ENCODE measurements at regions not wholly inside any gene's neighbourhood (a gene's known extent, or its start where the extent isn't known, plus 50 kb on each side); places are given as distances from the start of the nearest gene placed in this dataset.
"Not testable (repeated sequence)": the region's sequence is repeated elsewhere in the genome, so short reads cannot be mapped to it uniquely, and the experiment has no call there.

GRCh38 chr2:89821455-89821945 is 1130.0 kb downstream of the RPIA start:
- no peak overlapping the region for H3K9ac ChIP-seq (ENCODE audit: low read depth, low read length, poor library complexity, severe bottlenecking)
- TF ChIP-seq EZH2phosphoT487 (IDR thresholded peaks at IDR 0.05; ENCODE audit: borderline replicate concordance) (no peak), CTCF (conservative IDR thresholded peaks at IDR 0.05; ENCODE audit: low read length) (no peak)

GRCh38 chr2:89822342-89822741 is 1130.9 kb downstream of the RPIA start:
- H3F3A ChIP-seq (ENCODE audit: low read depth); H2AFZ ChIP-seq (ENCODE audit: low read length); H3K9ac ChIP-seq (ENCODE audit: low read depth, low read length, poor library complexity, severe bottlenecking); H3K36me3 ChIP-seq (ENCODE audit: insufficient read depth, low read length); H3K79me2 ChIP-seq (ENCODE audit: insufficient read depth, low read length); H4K20me1 ChIP-seq (ENCODE audit: insufficient read depth, low read length, poor library complexity, severe bottlenecking); H3K27me3 ChIP-seq (ENCODE audit: insufficient read depth, low read length, poor library complexity, severe bottlenecking); H3K4me2 ChIP-seq (ENCODE audit: low read depth, low read length, poor library complexity, severe bottlenecking); H3K9me2 ChIP-seq (replicated peaks; ENCODE audit: low read depth, low read length); H3K4me3 ChIP-seq (ENCODE audit: low read length, poor library complexity, severe bottlenecking); H3K4me1 ChIP-seq (ENCODE audit: insufficient read depth, low read length, poor library complexity, severe bottlenecking): not testable (repeated sequence)
- H3K9me3 ChIP-seq (ENCODE audit: insufficient read depth, low read depth, low read length), result peaks cover 89% of the 10 kb centered on the region

More at GRCh38 chr2:89821455-89821945, 1130.0 kb downstream of the RPIA start:
- Histone ChIP-seq H3K9me3 (ENCODE audit: insufficient read depth, low read depth, low read length) (peaks cover 84% of the 10 kb centered on the region), H4K20me1 (ENCODE audit: insufficient read depth, low read length, poor library complexity, severe bottlenecking) (no peaks in the 10 kb centered on the region), H3K36me3 (ENCODE audit: insufficient read depth, low read length) (no peaks in the 10 kb centered on the region), H3K9me2 (replicated peaks; ENCODE audit: low read depth, low read length) (no peaks in the 10 kb centered on the region), H3K4me1 (ENCODE audit: insufficient read depth, low read length, poor library complexity, severe bottlenecking) (no peaks in the 10 kb centered on the region), H3F3A (ENCODE audit: low read depth) (no peaks in the 10 kb centered on the region), H3K4me3 (ENCODE audit: low read length, poor library complexity, severe bottlenecking) (no peak overlapping the region), H3K4me2 (ENCODE audit: low read depth, low read length, poor library complexity, severe bottlenecking) (no peak overlapping the region), H3K79me2 (ENCODE audit: insufficient read depth, low read length) (no peaks in the 10 kb centered on the region), H2AFZ (ENCODE audit: low read length) (no peak overlapping the region), H3K27me3 (ENCODE audit: insufficient read depth, low read length, poor library complexity, severe bottlenecking) (no peaks in the 10 kb centered on the region)

GRCh38 chr2:89823556-89823955 is 1132.1 kb downstream of the RPIA start:
- no peak overlapping the region for H3K4me3 ChIP-seq (ENCODE audit: low read length, poor library complexity, severe bottlenecking)
- no peaks in the 10 kb centered on the region for H3F3A ChIP-seq (ENCODE audit: low read depth)
- H2AFZ ChIP-seq (ENCODE audit: low read length), result no peak overlapping the region
- TF ChIP-seq EZH2phosphoT487 (IDR thresholded peaks at IDR 0.05; ENCODE audit: borderline replicate concordance) (no peak), CTCF (conservative IDR thresholded peaks at IDR 0.05; ENCODE audit: low read length) (no peak)
- no peaks in the 10 kb centered on the region for H3K79me2 ChIP-seq (ENCODE audit: insufficient read depth, low read length)
- no peaks in the 10 kb centered on the region for H3K27me3 ChIP-seq (ENCODE audit: insufficient read depth, low read length, poor library complexity, severe bottlenecking)
- H3K36me3 ChIP-seq (ENCODE audit: insufficient read depth, low read length), result no peaks in the 10 kb centered on the region
- H3K9ac ChIP-seq (ENCODE audit: low read depth, low read length, poor library complexity, severe bottlenecking), result no peak overlapping the region
- peaks cover 79% of the 10 kb centered on the region for H3K9me3 ChIP-seq (ENCODE audit: insufficient read depth, low read depth, low read length)
- no peaks in the 10 kb centered on the region for H4K20me1 ChIP-seq (ENCODE audit: insufficient read depth, low read length, poor library complexity, severe bottlenecking)
- H3K4me2 ChIP-seq (ENCODE audit: low read depth, low read length, poor library complexity, severe bottlenecking), result no peak overlapping the region
- no peaks in the 10 kb centered on the region for H3K9me2 ChIP-seq (replicated peaks; ENCODE audit: low read depth, low read length)
- H3K4me1 ChIP-seq (ENCODE audit: insufficient read depth, low read length, poor library complexity, severe bottlenecking), result no peaks in the 10 kb centered on the region

- Histone ChIP-seq H3F3A (ENCODE audit: low read depth) (no peaks in the 10 kb centered on the region), H3K79me2 (ENCODE audit: insufficient read depth, low read length) (no peaks in the 10 kb centered on the region), H3K9me2 (replicated peaks; ENCODE audit: low read depth, low read length) (no peaks in the 10 kb centered on the region), H2AFZ (ENCODE audit: low read length) (no peak overlapping the region), H3K4me1 (ENCODE audit: insufficient read depth, low read length, poor library complexity, severe bottlenecking) (no peaks in the 10 kb centered on the region), H4K20me1 (ENCODE audit: insufficient read depth, low read length, poor library complexity, severe bottlenecking) (no peaks in the 10 kb centered on the region), H3K9me3 (ENCODE audit: insufficient read depth, low read depth, low read length) (peaks cover 64% of the 10 kb centered on the region), H3K4me2 (ENCODE audit: low read depth, low read length, poor library complexity, severe bottlenecking) (no peak overlapping the region), H3K36me3 (ENCODE audit: insufficient read depth, low read length) (no peaks in the 10 kb centered on the region), H3K4me3 (ENCODE audit: low read length, poor library complexity, severe bottlenecking) (no peak overlapping the region), H3K27me3 (ENCODE audit: insufficient read depth, low read length, poor library complexity, severe bottlenecking) (no peaks in the 10 kb centered on the region), H3K9ac (ENCODE audit: low read depth, low read length, poor library complexity, severe bottlenecking) (no peak overlapping the region)
- TF ChIP-seq EZH2phosphoT487 (IDR thresholded peaks at IDR 0.05; ENCODE audit: borderline replicate concordance), result no peak
- no peak for TF ChIP-seq CTCF (conservative IDR thresholded peaks at IDR 0.05; ENCODE audit: low read length)
These were observed 1133.6 kb downstream of the RPIA start for GRCh38 chr2:89825034-89825433.

- not testable (repeated sequence) for H3K36me3 ChIP-seq (ENCODE audit: insufficient read depth, low read length); H3K27me3 ChIP-seq (ENCODE audit: insufficient read depth, low read length, poor library complexity, severe bottlenecking); H3K9ac ChIP-seq (ENCODE audit: low read depth, low read length, poor library complexity, severe bottlenecking); H3K4me3 ChIP-seq (ENCODE audit: low read length, poor library complexity, severe bottlenecking); H3K79me2 ChIP-seq (ENCODE audit: insufficient read depth, low read length); H3F3A ChIP-seq (ENCODE audit: low read depth); H3K4me2 ChIP-seq (ENCODE audit: low read depth, low read length, poor library complexity, severe bottlenecking); H3K4me1 ChIP-seq (ENCODE audit: insufficient read depth, low read length, poor library complexity, severe bottlenecking); H2AFZ ChIP-seq (ENCODE audit: low read length); H4K20me1 ChIP-seq (ENCODE audit: insufficient read depth, low read length, poor library complexity, severe bottlenecking); H3K9me2 ChIP-seq (replicated peaks; ENCODE audit: low read depth, low read length)
- peaks cover 50% of the 10 kb centered on the region for H3K9me3 ChIP-seq (ENCODE audit: insufficient read depth, low read depth, low read length)
These were observed 1135.3 kb downstream of the RPIA start for GRCh38 chr2:89826741-89827140.
